Epithelial cell of proximal tubule (primary cell): ENCODE measurements at regions not wholly inside any gene's neighbourhood (a gene's known extent, or its start where the extent isn't known, plus 50 kb on each side); places are given as distances from the start of the nearest gene placed in this dataset.

ENCODE experiments used
- DNase-seq: peaks from one replicate; pipeline ENCODE4 v3.0.0-alpha.2; 2011; ENCODE audit warnings: low read depth
- H3K4me3 ChIP-seq: 2 replicates; pipeline ENCODE4 v1.5.1; 2011; ENCODE audit warnings: low read depth, mild to moderate bottlenecking, low read length
- TF ChIP-seq, protein P1 (sequence below): conservative IDR thresholded peaks from 2 replicates; pipeline ENCODE4 v1.5.1; 2012; ENCODE audit warnings: low read depth, mild to moderate bottlenecking, low read length

DNA sequence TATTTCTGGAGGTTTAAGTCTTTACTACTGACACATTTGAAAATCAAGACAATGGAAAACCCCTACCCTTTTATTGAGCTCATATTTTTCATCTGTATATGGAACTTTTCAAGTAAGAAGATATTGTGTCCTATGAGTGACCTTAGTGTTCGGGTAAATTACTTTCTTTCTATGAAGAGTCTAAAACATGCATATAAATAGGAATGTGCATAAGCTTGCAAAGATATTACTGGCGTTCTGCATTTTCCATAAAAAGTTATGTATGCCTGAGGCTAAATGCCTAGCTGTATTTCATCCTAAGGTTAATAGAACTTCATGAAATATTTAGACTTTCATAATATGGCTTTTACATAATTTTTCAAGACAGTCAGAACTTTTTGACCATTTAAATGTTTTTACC lies 495.8 kb upstream of the ADAMTS5 start:
- no peak for DNase-seq
- TF ChIP-seq, protein P1, sequence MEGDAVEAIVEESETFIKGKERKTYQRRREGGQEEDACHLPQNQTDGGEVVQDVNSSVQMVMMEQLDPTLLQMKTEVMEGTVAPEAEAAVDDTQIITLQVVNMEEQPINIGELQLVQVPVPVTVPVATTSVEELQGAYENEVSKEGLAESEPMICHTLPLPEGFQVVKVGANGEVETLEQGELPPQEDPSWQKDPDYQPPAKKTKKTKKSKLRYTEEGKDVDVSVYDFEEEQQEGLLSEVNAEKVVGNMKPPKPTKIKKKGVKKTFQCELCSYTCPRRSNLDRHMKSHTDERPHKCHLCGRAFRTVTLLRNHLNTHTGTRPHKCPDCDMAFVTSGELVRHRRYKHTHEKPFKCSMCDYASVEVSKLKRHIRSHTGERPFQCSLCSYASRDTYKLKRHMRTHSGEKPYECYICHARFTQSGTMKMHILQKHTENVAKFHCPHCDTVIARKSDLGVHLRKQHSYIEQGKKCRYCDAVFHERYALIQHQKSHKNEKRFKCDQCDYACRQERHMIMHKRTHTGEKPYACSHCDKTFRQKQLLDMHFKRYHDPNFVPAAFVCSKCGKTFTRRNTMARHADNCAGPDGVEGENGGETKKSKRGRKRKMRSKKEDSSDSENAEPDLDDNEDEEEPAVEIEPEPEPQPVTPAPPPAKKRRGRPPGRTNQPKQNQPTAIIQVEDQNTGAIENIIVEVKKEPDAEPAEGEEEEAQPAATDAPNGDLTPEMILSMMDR, result no peak
- no peak overlapping the region for H3K4me3 ChIP-seq

DNA sequence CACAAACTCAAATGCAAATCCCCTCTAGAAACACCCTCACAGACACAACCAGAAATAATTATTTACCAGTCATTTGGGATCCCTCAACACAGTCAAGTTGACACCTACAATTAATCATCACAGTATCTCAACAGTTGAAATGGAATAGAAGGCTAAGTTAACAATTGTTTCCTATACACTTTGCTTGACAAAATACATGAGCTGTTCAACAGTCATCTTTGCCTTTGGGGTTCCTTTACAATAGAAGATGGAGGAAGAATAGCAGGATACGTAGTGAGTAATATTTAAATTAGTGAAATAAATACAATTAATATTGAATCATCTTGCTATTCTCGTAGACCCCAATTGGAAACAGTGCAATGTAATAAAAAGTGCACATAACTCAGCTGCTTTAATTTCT lies 487.3 kb upstream of the ADAMTS5 start:
- DNase-seq, result no peak
- TF ChIP-seq, protein P1, result no peak

GRCh38 chr21:27451116-27451515 lies 484.2 kb upstream of the ADAMTS5 start:
- no peak for DNase-seq
- TF ChIP-seq, protein P1, result no peak
- H3K4me3 ChIP-seq, result no peak overlapping the region

More for the DNA sequence above, 487.3 kb upstream of the ADAMTS5 start:
- no peak overlapping the region for H3K4me3 ChIP-seq

GRCh38 chr21:27450216-27450615 lies 483.3 kb upstream of the ADAMTS5 start:
- H3K4me3 ChIP-seq, result no peak overlapping the region
- TF ChIP-seq, protein P1, result no peak
- no peak for DNase-seq

- no peak overlapping the region for H3K4me3 ChIP-seq
- TF ChIP-seq, protein P1, result no peak
- DNase-seq, result no peak
Measured at GRCh38 chr21:27448960-27449359, 482.1 kb upstream of the ADAMTS5 start.

- TF ChIP-seq, protein P1, result no peak
- no peak overlapping the region for H3K4me3 ChIP-seq
- DNase-seq, result no peak
Measured at GRCh38 chr21:27447843-27448242, 481.0 kb upstream of the ADAMTS5 start.

DNA sequence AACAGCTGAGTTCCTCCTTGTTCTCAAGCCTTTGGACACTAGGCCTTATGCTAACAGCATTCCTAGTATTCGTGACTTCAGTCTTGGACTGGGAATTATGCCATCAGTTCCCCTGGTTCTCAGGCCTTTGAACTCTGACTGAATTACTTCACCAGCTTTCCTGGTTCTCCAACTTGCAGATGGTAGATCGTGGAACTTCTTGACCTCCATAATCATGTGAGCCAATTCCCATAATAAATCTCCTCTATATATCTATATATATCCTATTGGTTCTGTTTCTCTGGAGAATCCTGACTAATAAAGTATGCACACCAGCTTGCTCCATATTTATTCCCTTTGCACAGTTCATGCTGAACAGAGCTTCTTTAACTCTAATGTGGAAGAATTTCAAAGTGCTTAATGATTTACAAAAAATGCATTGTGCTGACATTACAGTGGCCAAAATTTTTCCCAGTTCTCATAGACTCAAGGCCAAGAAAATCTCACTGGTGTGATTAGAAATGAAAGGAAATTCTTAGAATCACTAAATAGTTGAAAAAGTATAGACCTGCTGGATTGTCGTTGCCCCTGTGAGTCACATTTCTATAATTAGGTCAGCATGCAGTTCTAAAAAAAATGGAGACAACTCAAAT lies 462.9 kb upstream of the ADAMTS5 start:
- TF ChIP-seq, protein P1, result no peak
- DNase-seq, result peak; percentile 57
- no peak overlapping the region for H3K4me3 ChIP-seq
